Esophagus squamous epithelium (tissue), 4 donors: ENCODE measurements at regions not wholly inside any gene's neighbourhood (a gene's known extent, or its start where the extent isn't known, plus 50 kb on each side); places are given as distances from the start of the nearest gene placed in this dataset.

Experiments
- POLR2A ChIP-seq, 4 donors: fragments of 450-650 bp; IDR thresholded peaks; one replicate each; pipeline ENCODE4 v1.6.1; 2017; ENCODE audit warnings: antibody characterized with exemption in 4 of 4, mild to moderate bottlenecking in 4 of 4, moderate library complexity in 3 of 4
- TF ChIP-seq, protein P1 (sequence below), 6 experiments: fragments of 450-650 bp in 4 of 6; fragments of 200-600 bp in 2 of 6; sonication (generic) in 2 of 6; IDR thresholded peaks; one replicate each; pipeline ENCODE4 v1.5.1; 2016 to 2019; ENCODE audit warnings: antibody characterized with exemption in 6 of 6, mild to moderate bottlenecking in 4 of 6, moderate library complexity in 4 of 6

- TF ChIP-seq, protein P1, sequence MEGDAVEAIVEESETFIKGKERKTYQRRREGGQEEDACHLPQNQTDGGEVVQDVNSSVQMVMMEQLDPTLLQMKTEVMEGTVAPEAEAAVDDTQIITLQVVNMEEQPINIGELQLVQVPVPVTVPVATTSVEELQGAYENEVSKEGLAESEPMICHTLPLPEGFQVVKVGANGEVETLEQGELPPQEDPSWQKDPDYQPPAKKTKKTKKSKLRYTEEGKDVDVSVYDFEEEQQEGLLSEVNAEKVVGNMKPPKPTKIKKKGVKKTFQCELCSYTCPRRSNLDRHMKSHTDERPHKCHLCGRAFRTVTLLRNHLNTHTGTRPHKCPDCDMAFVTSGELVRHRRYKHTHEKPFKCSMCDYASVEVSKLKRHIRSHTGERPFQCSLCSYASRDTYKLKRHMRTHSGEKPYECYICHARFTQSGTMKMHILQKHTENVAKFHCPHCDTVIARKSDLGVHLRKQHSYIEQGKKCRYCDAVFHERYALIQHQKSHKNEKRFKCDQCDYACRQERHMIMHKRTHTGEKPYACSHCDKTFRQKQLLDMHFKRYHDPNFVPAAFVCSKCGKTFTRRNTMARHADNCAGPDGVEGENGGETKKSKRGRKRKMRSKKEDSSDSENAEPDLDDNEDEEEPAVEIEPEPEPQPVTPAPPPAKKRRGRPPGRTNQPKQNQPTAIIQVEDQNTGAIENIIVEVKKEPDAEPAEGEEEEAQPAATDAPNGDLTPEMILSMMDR (IDR thresholded peaks at IDR 0.05), result no peak
- TF ChIP-seq POLR2A (IDR thresholded peaks at IDR 0.05), result no peak
Observed at GRCh38 chr5:44935871-44936270, 127.1 kb downstream of the MRPS30 start.
